ENCODE measurements at regions not wholly inside any gene's neighbourhood (a gene's known extent, or its start where the extent isn't known, plus 50 kb on each side); places are given as distances from the start of the nearest gene placed in this dataset.
A peak's percentile ranks its signal among the peaks of the same experiment; 100 is the strongest.

GRCh38 chr15:69732133-69732532 lies 279.5 kb downstream of the RPLP1 start:
- Mint-ChIP-seq H3K36me3 (peaks cover 3% of the 10 kb centered on the region), H3K27ac (peak overlapping the region; percentile 64), H3K4me3 (no peak overlapping the region), H3K9me3 (no peaks in the 10 kb centered on the region), H3K4me1 (ENCODE audit: unreplicated experiment) (peaks cover 40% of the 10 kb centered on the region), H3K27me3 (peaks cover 7% of the 10 kb centered on the region)
- no peak for TF ChIP-seq CTCF (conservative IDR thresholded peaks at IDR 0.05)
- DNase-seq (ENCODE audit: extremely low spot score, unreplicated experiment): no peak

GRCh38 chr15:69734699-69735098 lies 282.1 kb downstream of the RPLP1 start:
- peak overlapping the region; percentile 78 for H3K4me3 Mint-ChIP-seq
- TF ChIP-seq CTCF (conservative IDR thresholded peaks at IDR 0.05): no peak
- H3K9me3 Mint-ChIP-seq: peaks cover under 1% of the 10 kb centered on the region
- H3K27me3 Mint-ChIP-seq: peaks cover 17% of the 10 kb centered on the region
- H3K4me1 Mint-ChIP-seq (ENCODE audit: unreplicated experiment): peaks cover 46% of the 10 kb centered on the region
- DNase-seq (ENCODE audit: extremely low spot score, unreplicated experiment): no peak
- H3K27ac Mint-ChIP-seq: peak overlapping the region; percentile 96
- peaks cover 3% of the 10 kb centered on the region for H3K36me3 Mint-ChIP-seq

- peak overlapping the region; percentile 78 for H3K4me3 Mint-ChIP-seq
- H3K9me3 Mint-ChIP-seq: peaks cover 4% of the 10 kb centered on the region
- peaks cover 20% of the 10 kb centered on the region for H3K27me3 Mint-ChIP-seq
- H3K4me1 Mint-ChIP-seq (ENCODE audit: unreplicated experiment): peaks cover 43% of the 10 kb centered on the region
- TF ChIP-seq CTCF (conservative IDR thresholded peaks at IDR 0.05): no peak
- H3K36me3 Mint-ChIP-seq: peaks cover 3% of the 10 kb centered on the region
- peak overlapping the region; percentile 96 for H3K27ac Mint-ChIP-seq
- no peak for DNase-seq (ENCODE audit: extremely low spot score, unreplicated experiment)
These were observed 282.5 kb downstream of the RPLP1 start for GRCh38 chr15:69735121-69735520.

- H3K36me3 Mint-ChIP-seq: peaks cover 3% of the 10 kb centered on the region
- H3K9me3 Mint-ChIP-seq: peaks cover 4% of the 10 kb centered on the region
- DNase-seq (ENCODE audit: extremely low spot score, unreplicated experiment): no peak
- H3K4me3 Mint-ChIP-seq: no peak overlapping the region
- no peak for TF ChIP-seq CTCF (conservative IDR thresholded peaks at IDR 0.05)
- peaks cover 33% of the 10 kb centered on the region for H3K4me1 Mint-ChIP-seq (ENCODE audit: unreplicated experiment)
- H3K27me3 Mint-ChIP-seq: peaks cover 20% of the 10 kb centered on the region
- peak overlapping the region; percentile 96 for H3K27ac Mint-ChIP-seq
These were observed 283.5 kb downstream of the RPLP1 start for GRCh38 chr15:69736161-69736560.

GRCh38 chr15:69737916-69738315 lies 285.3 kb downstream of the RPLP1 start:
- Mint-ChIP-seq H3K36me3 (peaks cover 3% of the 10 kb centered on the region), H3K27me3 (peaks cover 29% of the 10 kb centered on the region), H3K27ac (no peak overlapping the region), H3K4me3 (no peak overlapping the region), H3K9me3 (peaks cover 4% of the 10 kb centered on the region), H3K4me1 (ENCODE audit: unreplicated experiment) (peaks cover 34% of the 10 kb centered on the region)
- DNase-seq (ENCODE audit: extremely low spot score, unreplicated experiment): no peak
- TF ChIP-seq CTCF (conservative IDR thresholded peaks at IDR 0.05): no peak

GRCh38 chr15:69740684-69741083 lies 288.1 kb downstream of the RPLP1 start:
- no peak for DNase-seq (ENCODE audit: extremely low spot score, unreplicated experiment)
- H3K4me3 Mint-ChIP-seq: no peak overlapping the region
- TF ChIP-seq CTCF (conservative IDR thresholded peaks at IDR 0.05): no peak
- H3K36me3 Mint-ChIP-seq: peaks cover 3% of the 10 kb centered on the region
- H3K9me3 Mint-ChIP-seq: peaks cover 4% of the 10 kb centered on the region
- no peak overlapping the region for H3K27ac Mint-ChIP-seq
- H3K27me3 Mint-ChIP-seq: peaks cover 43% of the 10 kb centered on the region
- H3K4me1 Mint-ChIP-seq (ENCODE audit: unreplicated experiment): peaks cover 29% of the 10 kb centered on the region

All from type B pancreatic cell (in vitro differentiated cells).